ENCODE measurements at regions not wholly inside any gene's neighbourhood (a gene's known extent, or its start where the extent isn't known, plus 50 kb on each side); places are given as distances from the start of the nearest gene placed in this dataset.

GRCh38 chr2:84197901-84198300, 261.2 kb downstream of the SUCLG1 start (continued):
- TF ChIP-seq EP400 (IDR thresholded peaks at IDR 0.05) (no peak), TBP (optimal IDR thresholded peaks at IDR 0.05; ENCODE audit: low read depth, low read length) (no peak), ZNF124 (CRISPR knock-in tag; IDR thresholded peaks at IDR 0.05) (no peak), IFI16 (CRISPR knock-in tag; IDR thresholded peaks at IDR 0.05) (no peak)

- H3K9me1 ChIP-seq (ENCODE audit: control insufficient read depth, insufficient read depth, low read length) = no peaks in the 10 kb centered on the region
- intact Hi-C loops (cut with micrococcal nuclease) (no loop called here), in situ Hi-C loops (cut with MboI) (no loop called here)
- no peaks in the 10 kb centered on the region for H4K20me1 ChIP-seq (replicated peaks; ENCODE audit: control insufficient read depth, insufficient read depth, low read length)
- no peak overlapping the region for H3K4me2 ChIP-seq (ENCODE audit: insufficient read depth, low read length)
- DNase-seq (ENCODE audit: extremely low read depth in 1 of 4, low spot score in 3 of 4) (no peak), ATAC-seq (no peak), FAIRE-seq (no peak)
- no peaks in the 10 kb centered on the region for H3K36me3 ChIP-seq (ENCODE audit: control insufficient read depth, insufficient read depth, low read length)
- H3K9me3 ChIP-seq (replicated peaks; ENCODE audit: control insufficient read depth, insufficient read depth, low read depth, low read length) = no peaks in the 10 kb centered on the region
- H3K4me3 ChIP-seq = no peak overlapping the region
- ChIA-PET POLR2A (no interaction called here), CTCF (ENCODE audit: low intra/inter-chr PET ratio) (no interaction called here)
- H3K4me1 ChIP-seq (replicated peaks in 1 of 2; ENCODE audit: control insufficient read depth in 2 of 2, insufficient read depth in 2 of 2, low read length in 2 of 2) = no peaks in the 10 kb centered on the region
- no peak overlapping the region for H2AFZ ChIP-seq (ENCODE audit: low read depth, low read length)
- peak; percentile 42; the same call in 1 of the 2 replicates for TF ChIP-seq ZNF316 (IDR thresholded peaks at IDR 0.05)
- peak; percentile 40; the same call in 1 of the 2 replicates for TF ChIP-seq MAFF (IDR thresholded peaks at IDR 0.05; ENCODE audit: low read length)
- no peak for TF ChIP-seq ZNF398 (CRISPR knock-in tag; IDR thresholded peaks at IDR 0.05)
- H3K27me3 ChIP-seq (ENCODE audit: control insufficient read depth in 2 of 2, insufficient read depth in 2 of 2, low read length in 2 of 2) = no peaks in the 10 kb centered on the region
- H3K9ac ChIP-seq (ENCODE audit: insufficient read depth in 1 of 2, low read depth in 2 of 2, low read length in 2 of 2) = no peak overlapping the region
- no peaks in the 10 kb centered on the region for H3K79me2 ChIP-seq (ENCODE audit: control insufficient read depth, insufficient read depth, low read length)
- no TSS peak for BruUV-seq (replicated peaks)
- H3K27ac ChIP-seq (ENCODE audit: extremely low read depth, low read depth, low read length) = no peak overlapping the region
- 0% methylated on average over 3 of the region's 3 CpGs for WGBS (ENCODE audit: insufficient coverage, low coverage, missing lambda C conversion rate)
Observed at GRCh38 chr2:84194949-84195644, 264.0 kb downstream of the SUCLG1 start.
